SH-SY5Y (cell line): ENCODE measurements at regions not wholly inside any gene's neighbourhood (a gene's known extent, or its start where the extent isn't known, plus 50 kb on each side); places are given as distances from the start of the nearest gene placed in this dataset.

Source experiments
- GATA2 ChIP-seq: IDR thresholded peaks from 2 replicates; pipeline ENCODE4 v1.6.1; 2011; ENCODE audit warnings: mild to moderate bottlenecking, low read depth, low read length
- GATA3 ChIP-seq: IDR thresholded peaks from 2 replicates; pipeline ENCODE4 v1.6.1; 2011; ENCODE audit warnings: low read depth, mild to moderate bottlenecking, low read length, moderate library complexity

GRCh38 chr2:122531290-122532071, 776.0 kb downstream of the TSN start:
- TF ChIP-seq GATA2 (no peak), GATA3 (no peak)
